Dermis microvascular lymphatic vessel endothelial cell (primary cell): ENCODE measurements at regions not wholly inside any gene's neighbourhood (a gene's known extent, or its start where the extent isn't known, plus 50 kb on each side); places are given as distances from the start of the nearest gene placed in this dataset.
"Not testable (repeated sequence)": the region's sequence is repeated elsewhere in the genome, so short reads cannot be mapped to it uniquely, and the experiment has no call there.

ENCODE experiments used
- DNase-seq, 2 donors: peaks; one replicate each; pipeline versions ENCODE4 v3.0.0 to v3.0.0-alpha.2; 2010; ENCODE audit warnings: low read depth in 2 of 2

DNA sequence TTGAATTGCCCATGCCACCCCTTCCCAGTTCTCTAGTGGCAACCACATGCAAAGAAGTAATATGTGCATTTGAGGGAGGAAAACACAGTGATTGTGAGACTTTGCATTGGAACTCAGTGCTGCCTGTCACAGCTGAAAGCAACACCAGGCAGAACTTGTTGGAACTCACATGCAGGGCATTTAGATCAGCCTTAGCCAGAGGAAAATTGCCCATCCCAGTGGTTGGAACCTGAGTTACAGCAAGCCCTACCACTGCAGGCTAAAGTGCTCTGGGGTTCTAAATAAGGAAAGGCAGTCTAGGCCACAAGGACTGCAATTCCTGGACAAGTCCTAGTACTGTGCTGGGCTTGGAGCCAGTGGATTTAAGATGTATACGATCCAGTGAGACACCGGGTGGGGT, 245.3 kb upstream of the UFL1 start:
- DNase-seq = no peak

DNA sequence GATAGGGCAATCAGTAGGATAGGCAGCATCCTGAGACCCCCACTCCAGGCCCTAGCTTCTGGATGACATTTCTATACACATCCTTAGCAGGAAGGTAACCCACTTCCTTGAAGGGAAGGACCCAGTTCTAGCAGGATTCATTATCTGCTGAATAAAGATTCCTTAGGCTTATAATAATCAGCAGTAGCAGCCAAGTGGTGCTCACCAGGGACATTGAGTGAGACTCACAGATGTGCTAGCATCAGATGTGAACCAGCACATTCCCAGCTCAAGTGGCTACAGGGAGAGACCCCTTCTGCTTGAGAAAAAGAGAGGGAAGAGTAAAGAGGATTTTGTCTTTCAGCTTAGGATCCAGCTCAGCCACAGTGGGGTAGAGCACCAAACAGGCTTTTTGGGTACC, 244.8 kb upstream of the UFL1 start:
- DNase-seq = no peak

DNA sequence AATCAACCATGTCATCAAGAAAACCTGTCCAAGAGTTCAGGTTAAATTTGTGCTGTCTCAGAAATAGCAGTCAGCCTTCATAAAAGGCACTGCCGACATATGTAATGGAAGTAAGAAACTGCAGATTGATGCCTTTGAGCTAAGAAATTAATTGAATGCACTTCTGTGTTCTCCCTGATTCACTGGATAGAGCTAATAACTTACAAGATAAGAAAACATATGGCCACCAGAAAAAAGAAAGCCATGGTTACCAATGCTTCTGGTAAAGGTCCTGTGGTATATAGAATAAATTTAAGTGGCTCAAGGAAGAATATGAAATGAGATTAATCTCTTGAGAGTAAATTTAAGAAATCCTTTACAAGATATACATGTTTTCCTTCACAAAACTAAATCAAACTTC, 242.5 kb upstream of the UFL1 start:
- no peak for DNase-seq

DNA sequence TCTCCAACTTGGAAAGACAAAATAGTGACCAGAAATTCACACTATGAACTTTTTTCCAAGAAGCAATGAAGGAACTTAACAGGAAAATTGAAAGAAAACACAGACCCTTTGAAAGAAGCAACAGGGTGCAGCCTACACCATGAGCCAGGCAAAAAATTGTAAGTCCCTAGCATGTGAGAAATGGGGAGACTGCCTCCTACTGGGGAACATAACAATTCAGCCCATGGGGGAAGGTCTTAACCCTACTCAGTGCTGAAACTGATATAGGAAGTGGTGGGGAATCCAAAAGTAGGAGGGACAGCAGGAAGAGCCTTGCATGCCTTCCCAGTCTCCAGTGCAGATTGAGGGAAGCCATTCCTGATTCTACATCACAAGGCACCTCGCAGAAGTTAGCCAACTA, 235.1 kb upstream of the UFL1 start:
- no peak for DNase-seq

- DNase-seq = no peak
Observed at GRCh38 chr6:96299525-96299924, 222.1 kb upstream of the UFL1 start.

- no peak for DNase-seq
Observed at GRCh38 chr6:96301023-96301422, 220.6 kb upstream of the UFL1 start.

DNA sequence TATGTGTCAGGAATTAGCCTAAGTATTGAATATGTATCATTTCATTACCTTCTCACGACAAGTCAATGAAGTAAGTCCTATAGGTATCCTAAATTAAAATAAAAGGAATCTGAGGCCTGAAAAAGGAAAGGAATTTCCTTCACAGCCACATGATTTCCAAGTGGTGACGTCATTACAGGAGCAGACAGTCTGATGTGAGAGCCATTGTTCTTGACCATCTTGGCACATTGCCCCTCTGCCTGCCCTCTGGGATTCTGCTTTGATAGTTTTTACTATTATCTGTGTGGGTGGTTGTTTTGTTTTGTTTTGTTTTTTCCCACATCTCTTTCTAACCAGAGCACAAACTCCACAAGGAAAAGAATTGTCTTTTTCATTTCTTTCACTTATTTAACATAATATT, 219.8 kb upstream of the UFL1 start:
- peak in 1 of 2 donors; percentile 1 for DNase-seq

DNA sequence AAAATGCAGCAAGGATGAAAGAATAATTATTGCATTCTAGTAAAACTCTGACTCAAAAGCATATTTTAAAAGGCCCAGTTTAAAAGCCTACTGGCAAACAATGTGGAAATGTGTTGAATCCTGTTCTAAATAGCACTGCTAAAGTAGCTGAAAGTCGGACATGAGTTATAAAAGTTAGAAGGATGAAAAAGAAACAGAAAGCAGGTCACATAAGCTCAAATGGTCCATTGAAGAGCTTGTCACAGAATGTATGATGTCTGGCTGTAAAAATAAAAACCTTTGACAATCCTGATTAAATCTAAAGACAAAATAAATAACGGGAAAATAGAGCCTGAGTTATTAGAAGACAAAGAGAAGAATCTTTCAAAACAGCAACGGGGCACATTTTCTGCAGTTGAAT, 218.6 kb upstream of the UFL1 start:
- no peak for DNase-seq

- no peak for DNase-seq
Observed at GRCh38 chr6:96304997-96305396, 216.6 kb upstream of the UFL1 start.

- DNase-seq = no peak
Observed at GRCh38 chr6:96330884-96331283, 190.7 kb upstream of the UFL1 start.

DNA sequence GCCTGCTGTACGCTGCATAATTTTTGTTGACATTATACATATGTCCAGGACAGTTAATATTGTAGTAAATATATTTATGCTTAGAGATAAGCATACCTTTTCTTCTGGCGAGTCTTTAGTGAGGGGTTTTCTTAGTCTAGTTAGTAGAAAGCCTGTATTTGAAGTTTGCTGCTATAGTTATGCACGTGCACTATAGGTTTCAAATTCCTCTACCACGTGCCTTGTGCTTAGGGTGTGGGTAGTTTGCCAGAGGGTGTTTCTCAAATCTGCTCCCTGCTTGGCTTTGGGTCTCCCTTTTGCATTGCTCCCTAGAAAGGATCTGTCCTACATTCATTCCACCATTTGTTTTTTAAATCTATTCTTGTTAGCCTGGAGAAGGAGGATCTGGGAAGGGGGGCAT, 181.4 kb upstream of the UFL1 start:
- DNase-seq = no peak

DNA sequence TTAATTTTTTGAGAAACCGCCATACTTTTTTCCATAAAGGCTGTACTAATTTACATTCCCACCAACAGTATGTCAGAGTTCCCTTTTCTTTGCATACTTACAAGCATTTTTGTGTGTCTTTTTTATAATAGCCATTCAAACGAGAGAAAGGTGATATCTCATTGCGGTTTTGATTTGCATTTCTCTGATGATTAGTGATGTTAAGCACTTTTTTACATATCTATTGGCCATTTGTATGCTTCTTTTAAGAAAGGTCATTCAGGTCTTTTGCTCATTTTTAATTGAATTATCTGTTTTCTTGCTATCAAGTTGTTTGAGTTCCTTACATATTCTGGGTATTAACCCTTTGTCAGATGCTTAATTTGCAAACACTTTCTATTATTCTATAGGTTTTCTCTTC, 176.1 kb upstream of the UFL1 start:
- no peak for DNase-seq

GRCh38 chr6:96381246-96381645, 140.4 kb upstream of the UFL1 start:
- no peak for DNase-seq

GRCh38 chr6:96391776-96392360, 129.7 kb upstream of the UFL1 start:
- DNase-seq = no peak

- no peak for DNase-seq
Observed at GRCh38 chr6:96394727-96395126, 126.9 kb upstream of the UFL1 start.

DNA sequence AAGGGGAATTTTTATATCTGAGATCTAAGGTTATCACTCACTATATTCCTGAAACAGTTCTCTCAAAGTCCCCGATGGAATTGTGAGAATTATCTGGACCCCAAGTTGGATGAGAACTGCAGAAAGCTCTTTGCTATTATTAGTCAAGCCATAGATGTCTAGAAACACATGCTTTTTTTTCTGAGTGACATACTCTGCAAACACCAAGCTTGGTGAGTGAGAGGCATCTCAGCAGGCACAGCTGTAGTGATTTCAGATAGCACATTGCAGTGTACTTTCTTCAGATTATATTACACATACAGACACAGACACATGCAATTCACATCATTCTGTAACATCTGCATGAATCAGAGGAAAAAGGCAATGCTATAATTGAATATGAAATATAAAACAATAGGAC, 111.1 kb upstream of the UFL1 start:
- no peak for DNase-seq

DNA sequence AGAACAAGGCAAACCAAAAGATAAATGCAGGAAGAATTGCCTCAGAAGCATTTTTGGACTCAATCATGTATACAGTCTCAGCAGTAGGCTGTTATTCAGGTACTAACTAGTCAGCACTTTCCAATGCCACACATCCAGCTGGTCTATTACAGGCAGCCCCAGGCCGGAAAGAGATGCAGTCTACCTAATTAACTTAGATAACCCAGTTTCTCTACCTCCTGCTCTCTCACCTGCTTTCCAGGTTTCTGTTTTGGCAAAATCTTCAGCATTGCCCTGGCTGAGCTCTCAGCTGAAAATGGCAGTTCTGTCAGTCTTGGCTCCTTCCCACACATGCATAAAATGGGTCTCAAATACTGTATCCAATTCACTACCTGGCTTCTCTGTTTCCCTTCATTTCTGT, 101.3 kb upstream of the UFL1 start:
- DNase-seq = no peak

DNA sequence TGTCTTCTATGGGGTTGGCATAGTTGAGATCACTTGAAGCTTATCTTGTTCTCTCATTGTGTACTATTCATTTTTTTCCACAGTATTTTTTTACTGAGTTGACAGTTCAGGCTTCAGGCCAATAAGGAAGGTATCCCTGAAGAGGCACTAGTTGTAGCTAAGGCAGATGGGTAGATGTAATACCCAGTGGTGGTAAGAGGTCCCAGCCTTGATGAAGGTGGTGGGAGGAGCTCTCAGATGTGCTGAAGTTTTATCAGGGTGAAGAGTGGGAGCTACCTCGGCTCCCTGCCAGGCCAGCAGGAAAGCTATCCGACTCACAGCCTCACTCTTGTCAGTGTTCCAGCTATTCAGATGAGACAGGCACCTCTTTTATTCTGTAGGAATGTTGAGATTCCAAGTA, 87.7 kb upstream of the UFL1 start:
- no peak for DNase-seq

GRCh38 chr6:96436398-96436797, 85.2 kb upstream of the UFL1 start:
- DNase-seq = no peak

DNA sequence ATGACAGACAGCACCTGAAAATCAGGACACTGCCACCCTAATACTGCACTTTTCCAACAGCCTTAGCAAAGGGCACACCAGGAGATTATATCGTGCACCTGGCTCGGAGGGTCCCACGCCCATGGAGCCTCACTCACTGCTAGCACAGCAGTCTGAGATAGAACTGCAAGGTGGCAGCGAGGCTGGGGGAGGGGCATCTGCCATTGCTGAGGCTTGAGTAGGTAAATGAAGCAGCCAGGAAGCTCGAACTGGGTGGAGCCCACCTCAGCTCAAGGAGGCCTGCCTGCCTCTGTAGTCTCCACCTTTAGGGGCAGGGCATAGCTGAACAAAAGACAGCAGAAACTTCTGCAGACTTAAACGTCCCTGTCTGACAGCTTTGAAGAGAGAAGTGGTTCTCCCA, 84.4 kb upstream of the UFL1 start:
- not testable (repeated sequence) for DNase-seq

DNA sequence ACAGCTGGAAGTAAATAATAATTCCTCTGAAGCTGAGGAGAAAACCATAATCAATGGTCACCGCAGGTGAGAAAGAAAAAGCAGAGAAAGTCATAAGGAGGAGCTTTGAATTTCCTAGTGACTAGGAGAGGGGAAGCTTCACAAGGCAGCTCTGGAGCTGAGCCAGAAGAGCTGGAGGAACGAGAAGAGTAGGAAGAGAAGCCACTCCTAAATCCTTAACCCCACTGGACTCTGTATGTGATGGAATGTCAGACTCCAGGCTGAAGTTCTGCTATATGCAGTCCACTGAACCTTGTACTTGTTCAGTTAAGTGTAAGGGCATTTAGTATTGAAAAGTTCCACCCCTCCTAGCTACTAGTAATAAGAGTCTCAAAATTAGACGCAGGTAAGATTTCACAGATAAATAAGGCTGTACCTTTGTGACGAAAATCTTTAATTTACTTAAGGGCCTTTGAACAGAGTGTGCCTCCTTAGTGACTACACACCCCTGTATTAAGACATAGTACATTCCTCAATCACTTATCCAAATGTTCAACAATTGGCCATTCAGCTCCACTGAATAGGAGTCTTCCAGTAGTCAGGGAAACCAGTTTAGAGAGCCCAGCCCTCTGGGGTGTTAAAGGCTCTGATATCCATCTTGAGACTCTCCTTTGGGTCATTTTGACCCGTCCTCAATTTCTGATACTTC, 71.4 kb upstream of the UFL1 start:
- no peak for DNase-seq

- no peak for DNase-seq
Observed at GRCh38 chr6:96450770-96451130, 70.9 kb upstream of the UFL1 start.

GRCh38 chr6:96458771-96459170, 62.8 kb upstream of the UFL1 start:
- DNase-seq = no peak
